Smooth muscle cell (in vitro differentiated cells): ENCODE measurements at regions not wholly inside any gene's neighbourhood (a gene's known extent, or its start where the extent isn't known, plus 50 kb on each side); places are given as distances from the start of the nearest gene placed in this dataset.

Source experiments
- DNase-seq: peaks from one replicate; lab custom pipeline; 2025; ENCODE audit not compliant: unreplicated experiment; lab: John Stamatoyannopoulos, UW
- H2AFZ ChIP-seq: fragments of 200-600 bp; sonication (generic); 2 replicates; pipeline ENCODE4 v1.6.0; 2016; ENCODE audit warnings: antibody characterized with exemption, low read depth, mild to moderate bottlenecking
- H3F3A ChIP-seq: fragments of 200-600 bp; sonication (generic); 2 replicates; pipeline ENCODE4 v1.6.0; 2017; ENCODE audit warnings: antibody characterized with exemption, low read depth
- H3K27ac ChIP-seq: fragments of 200-600 bp; sonication (generic); 2 replicates; pipeline ENCODE4 v1.5.1; 2016; ENCODE audit warnings: low read depth, mild to moderate bottlenecking
- H3K27me3 ChIP-seq: fragments of 200-600 bp; sonication (generic); 2 replicates; pipeline ENCODE4 v1.6.1; 2016; ENCODE audit warnings: low read depth, mild to moderate bottlenecking
- H3K36me3 ChIP-seq: fragments of 200-600 bp; sonication (generic); 2 replicates; pipeline ENCODE4 v1.5.1; 2016; ENCODE audit warnings: low read depth
- H3K4me1 ChIP-seq: fragments of 200-600 bp; sonication (generic); 2 replicates; pipeline ENCODE4 v1.5.1; 2016; ENCODE audit warnings: low read depth
- H3K4me2 ChIP-seq: fragments of 200-600 bp; sonication (generic); 2 replicates; pipeline ENCODE4 v1.6.0; 2016; ENCODE audit warnings: mild to moderate bottlenecking
- H3K4me3 ChIP-seq: fragments of 200-600 bp; sonication (generic); 2 replicates; pipeline ENCODE4 v1.5.1; 2016; ENCODE audit warnings: mild to moderate bottlenecking
- H3K79me2 ChIP-seq: fragments of 200-600 bp; sonication (generic); 2 replicates; pipeline ENCODE4 v1.6.0; 2016; ENCODE audit warnings: low read depth, mild to moderate bottlenecking
- H3K9ac ChIP-seq: fragments of 200-600 bp; sonication (generic); 2 replicates; pipeline ENCODE4 v1.6.0; 2016; ENCODE audit warnings: low read depth
- H3K9me3 ChIP-seq: fragments of 200-600 bp; sonication (generic); replicated peaks from 2 replicates; pipeline ENCODE4 v1.5.1; 2016; ENCODE audit warnings: low read depth
- H4K20me1 ChIP-seq: fragments of 200-600 bp; sonication (generic); 2 replicates; pipeline ENCODE4 v1.6.0; 2016; ENCODE audit warnings: low read depth
- whole genome bisulfite sequencing: methylation state at CpG from one replicate; pipeline ENCODE4 v1.1.7; 2016; ENCODE audit warnings: low lambda C conversion rate; 5-methylcytosine and 5-hydroxymethylcytosine counted together
- TF ChIP-seq, protein P1 (sequence below): fragments of 200-600 bp; sonication (generic); IDR thresholded peaks from 2 replicates; pipeline ENCODE4 v1.5.1; 2017; ENCODE audit warnings: borderline replicate concordance, mild to moderate bottlenecking, antibody characterized with exemption; ENCODE audit not compliant: insufficient read depth, poor library complexity, severe bottlenecking

DNA sequence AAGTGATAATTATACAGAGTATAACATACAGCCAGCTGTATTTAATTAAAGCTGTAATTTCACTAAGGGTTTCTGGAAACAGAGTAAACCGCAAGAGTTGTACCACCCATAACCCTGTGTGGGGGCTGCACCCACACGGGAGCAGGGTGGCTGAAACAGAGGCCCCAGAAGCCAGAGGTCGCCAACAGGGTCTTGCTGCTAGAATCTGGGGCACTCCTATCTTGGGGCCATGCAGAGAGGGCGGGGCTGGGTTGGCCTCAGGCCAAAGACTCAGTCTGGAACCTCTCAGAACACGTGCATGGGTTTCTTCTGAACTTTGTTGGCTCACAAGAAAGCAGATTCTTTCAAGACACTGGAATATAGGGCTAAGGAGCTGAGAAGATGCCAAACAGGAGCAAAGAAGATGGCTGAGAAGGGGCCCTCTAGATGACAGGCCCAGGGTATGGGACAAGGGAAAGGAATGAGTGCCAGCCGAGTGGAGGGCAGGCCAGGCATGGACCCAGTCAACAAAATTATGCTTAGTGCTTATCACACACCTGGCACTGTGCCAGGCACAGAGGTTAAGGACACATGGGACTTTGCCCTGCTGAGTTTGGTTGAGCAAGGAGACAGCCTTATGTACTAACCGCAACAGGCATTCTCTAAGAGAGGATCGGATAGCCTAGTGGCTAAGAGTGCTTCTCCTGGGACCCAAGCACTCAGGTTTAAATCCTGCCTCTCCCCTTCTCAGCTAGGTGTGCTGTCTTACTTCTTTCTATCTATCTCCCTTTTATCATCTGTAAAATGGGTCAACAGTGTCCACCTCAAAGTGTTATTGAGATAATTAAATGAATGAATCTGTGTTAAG is 96.6 kb upstream of the FOXP4 start:
- H4K20me1 ChIP-seq: no peaks in the 10 kb centered on the region
- DNase-seq: no peak

DNA sequence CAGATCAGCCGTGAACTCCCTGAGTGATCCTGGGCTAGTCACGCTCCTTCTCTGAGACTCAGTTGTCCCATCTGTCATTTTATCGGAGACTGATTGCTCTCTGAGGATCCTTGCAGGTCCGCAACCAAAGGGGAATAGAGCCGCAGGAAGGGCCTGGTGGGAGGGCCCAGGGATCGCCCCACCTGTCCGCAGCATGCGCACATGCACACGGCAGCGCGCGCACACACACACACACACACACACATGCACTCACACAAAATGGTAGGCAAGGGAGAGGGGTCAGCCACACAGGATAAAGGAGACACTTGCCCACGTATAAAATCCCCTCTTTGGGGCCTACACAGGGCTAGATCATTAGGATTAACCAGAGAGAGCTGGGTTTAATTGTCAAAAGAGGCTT is 95.6 kb upstream of the FOXP4 start:
- Histone ChIP-seq H3K4me3 (no peak overlapping the region), H3K79me2 (no peaks in the 10 kb centered on the region), H3K27me3 (no peaks in the 10 kb centered on the region), H3K4me1 (peaks cover 3% of the 10 kb centered on the region), H3K4me2 (no peak overlapping the region), H2AFZ (no peak overlapping the region), H3K27ac (no peak overlapping the region), H3K9ac (no peak overlapping the region), H4K20me1 (no peaks in the 10 kb centered on the region), H3F3A (no peaks in the 10 kb centered on the region), H3K9me3 (no peaks in the 10 kb centered on the region), H3K36me3 (no peaks in the 10 kb centered on the region)
- DNase-seq: no peak
- 90% methylated on average over 13 of the region's 13 CpGs for WGBS
- TF ChIP-seq, protein P1, sequence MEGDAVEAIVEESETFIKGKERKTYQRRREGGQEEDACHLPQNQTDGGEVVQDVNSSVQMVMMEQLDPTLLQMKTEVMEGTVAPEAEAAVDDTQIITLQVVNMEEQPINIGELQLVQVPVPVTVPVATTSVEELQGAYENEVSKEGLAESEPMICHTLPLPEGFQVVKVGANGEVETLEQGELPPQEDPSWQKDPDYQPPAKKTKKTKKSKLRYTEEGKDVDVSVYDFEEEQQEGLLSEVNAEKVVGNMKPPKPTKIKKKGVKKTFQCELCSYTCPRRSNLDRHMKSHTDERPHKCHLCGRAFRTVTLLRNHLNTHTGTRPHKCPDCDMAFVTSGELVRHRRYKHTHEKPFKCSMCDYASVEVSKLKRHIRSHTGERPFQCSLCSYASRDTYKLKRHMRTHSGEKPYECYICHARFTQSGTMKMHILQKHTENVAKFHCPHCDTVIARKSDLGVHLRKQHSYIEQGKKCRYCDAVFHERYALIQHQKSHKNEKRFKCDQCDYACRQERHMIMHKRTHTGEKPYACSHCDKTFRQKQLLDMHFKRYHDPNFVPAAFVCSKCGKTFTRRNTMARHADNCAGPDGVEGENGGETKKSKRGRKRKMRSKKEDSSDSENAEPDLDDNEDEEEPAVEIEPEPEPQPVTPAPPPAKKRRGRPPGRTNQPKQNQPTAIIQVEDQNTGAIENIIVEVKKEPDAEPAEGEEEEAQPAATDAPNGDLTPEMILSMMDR: no peak

More for the DNA sequence above, 96.6 kb upstream of the FOXP4 start:
- Histone ChIP-seq H3K9me3 (no peaks in the 10 kb centered on the region), H2AFZ (no peak overlapping the region), H3K4me1 (peaks cover 3% of the 10 kb centered on the region), H3K9ac (no peak overlapping the region), H3K4me3 (no peak overlapping the region), H3K4me2 (no peak overlapping the region), H3K79me2 (no peaks in the 10 kb centered on the region), H3K27me3 (no peaks in the 10 kb centered on the region), H3F3A (no peaks in the 10 kb centered on the region), H3K27ac (no peak overlapping the region), H3K36me3 (no peaks in the 10 kb centered on the region)
- WGBS: 64% methylated on average over 8 of the region's 8 CpGs
- TF ChIP-seq, protein P1: no peak

DNA sequence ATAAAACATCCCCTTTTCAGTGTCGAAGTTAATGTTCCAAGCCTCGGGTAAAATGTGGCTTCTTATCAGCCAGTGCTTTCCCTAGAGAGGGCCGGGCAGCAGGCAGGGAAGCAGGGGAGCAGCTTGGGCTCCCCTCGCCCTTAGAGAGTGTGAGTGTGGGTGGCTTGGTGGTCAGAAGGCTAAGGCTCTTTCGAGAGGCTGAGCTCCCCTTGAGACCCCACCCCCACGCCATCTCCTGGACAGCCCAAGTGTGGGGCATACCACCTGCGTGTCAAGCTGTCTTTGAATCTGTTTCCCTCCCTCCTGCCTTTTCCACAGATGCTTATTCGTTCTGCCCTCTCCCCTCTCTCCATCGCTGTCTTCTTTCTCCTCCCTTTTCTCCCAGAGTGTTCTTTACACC is 95.1 kb upstream of the FOXP4 start:
- Histone ChIP-seq H3K4me3 (no peak overlapping the region), H3K79me2 (no peaks in the 10 kb centered on the region), H3K36me3 (no peaks in the 10 kb centered on the region), H3K27ac (no peak overlapping the region), H3K4me1 (peaks cover 3% of the 10 kb centered on the region), H2AFZ (no peak overlapping the region), H3F3A (no peaks in the 10 kb centered on the region), H3K27me3 (no peaks in the 10 kb centered on the region), H3K9ac (no peak overlapping the region), H3K4me2 (peak overlapping the region; percentile 57), H4K20me1 (no peaks in the 10 kb centered on the region), H3K9me3 (no peaks in the 10 kb centered on the region)
- DNase-seq: no peak
- 35% methylated on average over 9 of the region's 9 CpGs for WGBS
- TF ChIP-seq, protein P1: peak; percentile 11
